CD4-positive, alpha-beta T cell treated with Interleukin-21 for 1 hour (primary cell): ENCODE measurements at regions not wholly inside any gene's neighbourhood (a gene's known extent, or its start where the extent isn't known, plus 50 kb on each side); places are given as distances from the start of the nearest gene placed in this dataset.

Source experiments
- DNase-seq: peaks from one replicate; pipeline ENCODE4 v3.0.0-alpha.2; 2020

GRCh38 chr9:106287091-106287631, 575.8 kb upstream of the ZNF462 start:
- DNase-seq = no peak

GRCh38 chr9:106287731-106288130, 575.2 kb upstream of the ZNF462 start:
- DNase-seq = no peak

- DNase-seq = no peak
Observed at GRCh38 chr9:106288689-106289088, 574.3 kb upstream of the ZNF462 start.

- no peak for DNase-seq
Observed at GRCh38 chr9:106291786-106292185, 571.2 kb upstream of the ZNF462 start.

GRCh38 chr9:106296426-106296825, 566.5 kb upstream of the ZNF462 start:
- no peak for DNase-seq

- no peak for DNase-seq
Observed at GRCh38 chr9:106298997-106299396, 564.0 kb upstream of the ZNF462 start.

- no peak for DNase-seq
Observed at GRCh38 chr9:106304401-106304920, 558.5 kb upstream of the ZNF462 start.

- DNase-seq = no peak
Observed at GRCh38 chr9:106305428-106306133, 557.4 kb upstream of the ZNF462 start.

GRCh38 chr9:106307670-106308069, 555.3 kb upstream of the ZNF462 start:
- DNase-seq = no peak

- DNase-seq = no peak
Observed at GRCh38 chr9:106309925-106310324, 553.0 kb upstream of the ZNF462 start.

- DNase-seq = peak; percentile 12
Observed at GRCh38 chr9:106310782-106311181, 552.2 kb upstream of the ZNF462 start.

GRCh38 chr9:106312906-106313305, 550.1 kb upstream of the ZNF462 start:
- DNase-seq = peak; percentile 7

- DNase-seq = no peak
Observed at GRCh38 chr9:106314476-106314875, 548.5 kb upstream of the ZNF462 start.

- no peak for DNase-seq
Observed at GRCh38 chr9:106321394-106322180, 541.4 kb upstream of the ZNF462 start.

- no peak for DNase-seq
Observed at GRCh38 chr9:106322706-106323245, 540.2 kb upstream of the ZNF462 start.

GRCh38 chr9:106324053-106324585, 538.8 kb upstream of the ZNF462 start:
- DNase-seq = no peak

- DNase-seq = no peak
Observed at GRCh38 chr9:106324591-106325280, 538.2 kb upstream of the ZNF462 start.

- no peak for DNase-seq
Observed at GRCh38 chr9:106326493-106326892, 536.5 kb upstream of the ZNF462 start.

GRCh38 chr9:106333481-106333880, 529.5 kb upstream of the ZNF462 start:
- DNase-seq = no peak

- no peak for DNase-seq
Observed at GRCh38 chr9:106334081-106334480, 528.9 kb upstream of the ZNF462 start.

GRCh38 chr9:106339882-106340281, 523.1 kb upstream of the ZNF462 start:
- DNase-seq = no peak

- DNase-seq = no peak
Observed at GRCh38 chr9:106350777-106351176, 512.2 kb upstream of the ZNF462 start.

- no peak for DNase-seq
Observed at GRCh38 chr9:106356924-106357323, 506.0 kb upstream of the ZNF462 start.
